HG02623 (cell line): ENCODE measurements at regions not wholly inside any gene's neighbourhood (a gene's known extent, or its start where the extent isn't known, plus 50 kb on each side); places are given as distances from the start of the nearest gene placed in this dataset.

Experiments
- ATAC-seq: cut with Tn5 transposase; IDR thresholded peaks from one replicate; pipeline ENCODE4 v1.9.1; 2021; ENCODE audit warnings: moderate library complexity; ENCODE audit not compliant: unreplicated experiment

GRCh38 chr10:131842351-131843088 is 58.3 kb upstream of the PPP2R2D start:
- no peak for ATAC-seq

DNA sequence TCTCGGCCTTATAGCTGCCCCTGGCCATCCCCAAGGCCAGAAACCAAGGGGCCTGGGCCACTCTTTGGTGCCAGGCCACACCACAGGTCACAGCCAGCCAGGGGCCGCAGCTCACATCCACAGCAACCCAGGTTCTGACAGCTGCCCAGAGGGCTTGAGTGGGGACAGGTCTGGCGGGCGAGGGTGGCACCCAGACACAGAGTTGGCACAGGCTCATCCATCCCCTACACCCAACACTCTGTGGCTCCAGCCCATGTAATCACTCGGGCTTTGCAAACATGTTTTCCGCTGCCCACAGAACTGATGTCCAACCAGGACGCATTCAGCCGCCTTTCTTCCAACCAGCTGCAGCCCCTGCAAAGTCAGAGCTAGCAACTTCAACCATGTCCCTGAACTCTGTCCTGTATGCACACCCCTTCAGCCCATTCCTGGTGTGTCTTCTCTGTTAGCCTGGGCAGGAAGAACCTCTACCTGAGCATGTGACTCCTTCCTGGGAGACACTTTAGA is 57.7 kb upstream of the PPP2R2D start:
- no peak for ATAC-seq

GRCh38 chr10:131843881-131844284 is 56.9 kb upstream of the PPP2R2D start:
- ATAC-seq: no peak

GRCh38 chr10:131844529-131845084 is 56.2 kb upstream of the PPP2R2D start:
- ATAC-seq: no peak

DNA sequence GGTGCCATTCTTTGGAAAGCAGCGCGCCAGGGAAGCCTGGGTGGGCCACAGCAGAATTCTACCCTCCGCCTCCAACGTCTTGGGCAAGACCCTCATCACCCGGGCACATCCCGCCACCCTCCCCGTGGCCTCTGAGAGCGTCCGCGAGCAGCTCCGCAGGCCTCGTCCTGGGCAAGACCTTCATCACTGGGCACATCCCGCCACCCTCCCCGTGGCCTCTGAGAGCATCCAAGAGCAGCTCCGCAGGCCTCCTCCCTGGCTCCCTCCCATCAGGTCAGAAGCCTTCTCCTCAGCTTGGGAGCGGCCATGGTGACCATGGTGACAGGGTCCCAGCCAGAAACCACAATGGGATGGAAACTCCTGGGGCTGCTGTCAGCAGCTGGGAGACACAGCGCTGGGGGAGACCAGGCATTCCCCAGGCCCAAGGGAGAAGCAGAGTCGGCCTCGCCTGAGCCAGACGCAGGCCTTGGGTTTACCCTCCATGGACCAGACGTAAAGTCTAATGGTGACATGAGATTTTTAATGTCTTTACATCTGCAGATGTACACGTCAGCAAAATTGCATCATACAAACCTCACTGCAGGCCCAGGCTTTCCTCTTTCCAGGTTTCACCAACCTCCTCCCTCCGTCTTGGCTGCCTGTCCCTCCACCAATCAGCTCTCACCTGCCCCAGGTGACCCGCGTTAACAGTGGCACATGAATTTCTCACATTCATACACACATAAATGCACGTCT is 55.1 kb upstream of the PPP2R2D start:
- no peak for ATAC-seq

- no peak for ATAC-seq
Observed at GRCh38 chr10:131846240-131847101, 54.3 kb upstream of the PPP2R2D start.

DNA sequence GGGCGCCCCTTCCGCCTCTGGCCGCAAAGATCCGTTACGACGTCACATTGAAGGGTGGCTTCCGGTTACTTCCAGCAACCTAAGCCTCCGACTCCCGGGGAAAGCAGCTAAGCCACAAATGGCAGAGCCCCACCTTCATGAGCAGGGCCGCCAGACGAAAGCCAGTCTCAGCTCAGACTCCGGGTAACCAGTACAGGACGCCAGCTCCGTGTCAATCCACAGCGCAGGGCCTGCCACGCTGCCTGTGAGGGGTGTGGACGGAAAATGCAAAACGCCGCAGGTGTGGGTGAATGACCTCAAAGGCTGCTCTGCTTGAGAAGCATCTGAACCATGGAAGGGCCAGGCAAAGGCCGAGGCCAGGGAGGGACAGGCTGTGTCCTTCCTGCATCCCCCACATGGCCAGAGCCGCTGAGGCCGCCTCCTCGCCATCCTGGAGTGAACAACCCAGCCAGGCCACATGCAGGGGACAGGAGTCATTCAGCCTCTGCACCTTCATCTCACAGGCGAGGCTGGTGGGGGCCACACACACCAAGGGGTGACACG is 53.5 kb upstream of the PPP2R2D start:
- no peak for ATAC-seq

DNA sequence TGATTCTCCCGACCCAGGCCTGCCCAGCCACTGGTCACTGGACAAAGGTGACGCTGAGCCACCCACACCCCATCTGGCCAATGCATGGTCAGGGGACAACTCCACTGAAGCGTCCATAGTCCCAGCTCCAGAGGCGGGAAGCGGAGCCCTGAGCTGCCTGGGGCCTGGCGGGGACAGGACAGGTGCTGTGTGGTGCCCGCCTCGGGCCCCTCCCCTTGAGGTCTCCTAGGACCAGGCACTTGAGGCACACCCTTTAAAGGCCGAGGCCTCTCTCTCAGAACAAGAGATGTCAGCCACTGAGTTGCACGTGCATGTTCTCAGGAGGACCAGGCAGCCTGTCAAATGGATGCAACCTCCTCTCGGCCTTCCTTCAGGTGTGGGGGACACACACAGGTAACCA is 52.5 kb upstream of the PPP2R2D start:
- no peak for ATAC-seq

DNA sequence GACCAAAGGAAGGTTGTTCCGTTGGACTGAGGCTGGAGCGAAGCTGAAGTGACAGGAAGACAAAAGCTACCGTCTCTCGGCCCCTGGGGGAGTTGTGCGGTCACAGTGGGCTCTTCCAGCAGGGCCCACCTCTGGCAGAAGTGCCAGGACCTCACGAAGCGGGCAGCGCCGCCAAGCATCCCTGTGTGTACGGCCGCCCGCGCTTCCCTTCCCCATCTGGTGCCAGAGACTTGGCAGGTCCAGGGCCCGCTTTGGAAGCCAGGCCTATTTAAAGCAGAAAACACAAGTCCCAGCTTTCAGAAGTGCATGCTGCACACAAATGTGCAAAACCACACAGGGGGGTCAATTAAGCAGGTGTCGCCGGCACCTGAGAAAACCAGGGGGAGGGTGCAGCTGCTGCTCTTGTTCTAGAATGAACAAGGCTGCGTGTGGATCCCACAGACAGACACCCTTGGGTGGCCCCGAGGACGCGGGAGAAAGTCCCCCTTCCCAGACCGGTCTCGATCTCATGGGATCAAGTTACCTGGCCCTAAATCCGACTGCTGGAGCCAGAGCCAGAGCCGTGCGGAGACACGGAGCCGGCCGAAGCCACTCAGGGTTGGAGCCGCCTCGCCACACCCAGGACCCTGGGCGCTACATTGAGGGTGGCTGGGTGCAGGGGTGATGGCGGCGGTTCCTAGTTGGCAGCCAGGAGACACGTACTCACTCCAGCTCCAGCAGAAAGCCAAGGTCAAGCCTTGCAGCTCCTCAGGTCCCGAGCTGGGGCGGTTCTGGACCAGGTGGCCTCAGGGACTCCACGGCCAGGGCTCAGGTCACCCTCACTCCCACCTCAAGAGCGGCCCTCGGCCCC is 51.8 kb upstream of the PPP2R2D start:
- ATAC-seq: no peak

- ATAC-seq: no peak
Observed at GRCh38 chr10:131849591-131850382, 51.0 kb upstream of the PPP2R2D start.

DNA sequence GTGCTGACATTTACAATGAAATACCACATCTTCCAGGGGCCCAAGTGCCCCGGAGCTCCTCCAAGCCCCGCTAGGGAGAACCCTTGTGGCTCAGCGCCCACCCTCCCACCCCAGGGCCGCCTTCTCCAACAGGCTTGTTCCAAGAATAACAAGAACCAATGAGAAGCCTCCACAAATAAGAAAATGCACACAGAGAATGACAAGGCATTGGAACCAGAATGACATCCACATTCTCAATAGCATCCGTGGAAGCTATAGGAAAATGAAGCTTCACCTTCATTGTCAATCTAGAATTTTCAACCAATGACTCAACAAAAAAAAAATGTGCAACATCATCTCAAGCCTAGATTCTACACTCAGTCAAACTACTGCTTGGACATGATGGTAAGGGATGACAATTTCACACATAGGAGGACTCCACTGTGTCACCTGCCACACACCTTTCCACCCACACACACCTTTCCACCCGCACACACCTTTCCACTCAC is 50.4 kb upstream of the PPP2R2D start:
- ATAC-seq: no peak
